Neural crest cell (in vitro differentiated cells): ENCODE measurements at regions not wholly inside any gene's neighbourhood (a gene's known extent, or its start where the extent isn't known, plus 50 kb on each side); places are given as distances from the start of the nearest gene placed in this dataset.

Source experiments
- DNase-seq: peaks from one replicate; pipeline ENCODE4 v3.0.0; 2021; ENCODE audit warnings: low read depth, mixed read lengths, low spot score
- H3K27ac Mint-ChIP-seq: one replicate; pipeline ENCODE4 v1.8.0; 2021; ENCODE audit warnings: mild to moderate bottlenecking, mixed read lengths; ENCODE audit not compliant: unreplicated experiment
- H3K27me3 Mint-ChIP-seq: 2 replicates; pipeline ENCODE4 v1.8.0; 2021; ENCODE audit warnings: low read depth, mild to moderate bottlenecking, mixed read lengths
- H3K36me3 Mint-ChIP-seq: 2 replicates; pipeline ENCODE4 v1.8.0; 2021; ENCODE audit warnings: low read depth, mild to moderate bottlenecking, mixed read lengths
- H3K4me1 Mint-ChIP-seq: 2 replicates; pipeline ENCODE4 v1.8.0; 2021; ENCODE audit warnings: mixed read lengths
- H3K4me3 Mint-ChIP-seq: one replicate; pipeline ENCODE4 v1.8.0; 2021; ENCODE audit warnings: mild to moderate bottlenecking, mixed read lengths
- H3K9me3 Mint-ChIP-seq: 2 replicates; pipeline ENCODE4 v1.8.0; 2021; ENCODE audit warnings: mixed read lengths
- TF ChIP-seq, protein P1 (sequence below): fragments of 200-600 bp; sonication (generic); conservative IDR thresholded peaks from 2 replicates; pipeline ENCODE4 v1.5.0; 2021; ENCODE audit warnings: antibody characterized with exemption, mild to moderate bottlenecking

DNA sequence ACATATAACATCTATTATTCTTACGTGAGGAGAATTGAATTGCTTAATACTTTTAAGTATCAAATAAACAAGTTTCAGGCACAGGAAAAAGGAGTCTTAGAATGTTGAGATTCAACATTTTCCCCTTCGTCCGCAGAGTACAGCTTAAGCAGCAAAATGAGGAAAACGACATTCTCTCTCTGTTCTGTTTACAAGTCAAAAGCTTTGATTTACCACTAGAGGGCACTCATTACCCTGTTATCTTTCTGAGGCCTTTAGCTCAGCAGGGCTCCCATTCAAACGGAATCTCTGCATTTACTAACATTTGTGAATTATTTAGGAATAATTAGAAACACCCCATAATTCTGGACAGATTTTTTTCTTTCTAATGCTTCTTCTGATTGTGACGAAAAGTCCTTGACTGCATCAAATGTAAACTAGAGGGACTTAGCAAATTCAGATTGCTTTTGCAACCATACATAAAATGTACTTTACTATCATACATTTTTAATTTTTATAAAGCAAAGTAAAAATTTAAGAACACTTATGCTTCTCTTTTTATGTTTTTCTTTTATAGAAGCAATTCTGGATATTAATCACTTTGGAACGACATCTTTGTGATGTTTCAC is 75.0 kb downstream of the JRKL start:
- Mint-ChIP-seq H3K4me1 (peaks cover 8% of the 10 kb centered on the region), H3K4me3 (peak overlapping the region; percentile 17), H3K36me3 (no peaks in the 10 kb centered on the region), H3K27ac (no peak overlapping the region), H3K27me3 (peaks cover 4% of the 10 kb centered on the region), H3K9me3 (no peaks in the 10 kb centered on the region)
- DNase-seq: no peak
- TF ChIP-seq, protein P1, sequence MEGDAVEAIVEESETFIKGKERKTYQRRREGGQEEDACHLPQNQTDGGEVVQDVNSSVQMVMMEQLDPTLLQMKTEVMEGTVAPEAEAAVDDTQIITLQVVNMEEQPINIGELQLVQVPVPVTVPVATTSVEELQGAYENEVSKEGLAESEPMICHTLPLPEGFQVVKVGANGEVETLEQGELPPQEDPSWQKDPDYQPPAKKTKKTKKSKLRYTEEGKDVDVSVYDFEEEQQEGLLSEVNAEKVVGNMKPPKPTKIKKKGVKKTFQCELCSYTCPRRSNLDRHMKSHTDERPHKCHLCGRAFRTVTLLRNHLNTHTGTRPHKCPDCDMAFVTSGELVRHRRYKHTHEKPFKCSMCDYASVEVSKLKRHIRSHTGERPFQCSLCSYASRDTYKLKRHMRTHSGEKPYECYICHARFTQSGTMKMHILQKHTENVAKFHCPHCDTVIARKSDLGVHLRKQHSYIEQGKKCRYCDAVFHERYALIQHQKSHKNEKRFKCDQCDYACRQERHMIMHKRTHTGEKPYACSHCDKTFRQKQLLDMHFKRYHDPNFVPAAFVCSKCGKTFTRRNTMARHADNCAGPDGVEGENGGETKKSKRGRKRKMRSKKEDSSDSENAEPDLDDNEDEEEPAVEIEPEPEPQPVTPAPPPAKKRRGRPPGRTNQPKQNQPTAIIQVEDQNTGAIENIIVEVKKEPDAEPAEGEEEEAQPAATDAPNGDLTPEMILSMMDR: peak; percentile 94

DNA sequence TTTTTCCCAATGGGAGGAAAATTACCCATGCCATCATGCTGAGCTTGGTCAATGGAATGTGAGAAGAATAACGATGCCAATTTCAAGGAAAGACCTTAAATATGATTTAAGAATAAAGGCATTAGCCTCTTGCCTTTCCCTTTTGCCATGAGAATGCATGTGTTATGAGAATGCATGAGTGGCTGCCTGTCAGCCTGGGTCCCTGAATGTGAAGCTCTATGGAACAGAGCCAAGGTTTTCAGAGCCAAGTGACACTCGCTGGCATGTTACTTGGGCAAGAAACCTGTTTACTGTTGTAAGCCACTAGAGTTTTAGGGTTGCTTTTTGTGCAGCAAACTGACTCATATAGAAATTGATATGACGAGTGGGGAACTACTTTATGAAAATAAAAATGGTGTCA is 75.7 kb downstream of the JRKL start:
- peaks cover 4% of the 10 kb centered on the region for H3K27me3 Mint-ChIP-seq
- H3K36me3 Mint-ChIP-seq: no peaks in the 10 kb centered on the region
- TF ChIP-seq, protein P1: no peak
- no peak for DNase-seq
- H3K4me3 Mint-ChIP-seq: no peak overlapping the region
- no peaks in the 10 kb centered on the region for H3K9me3 Mint-ChIP-seq
- no peak overlapping the region for H3K27ac Mint-ChIP-seq
- peaks cover 8% of the 10 kb centered on the region for H3K4me1 Mint-ChIP-seq

DNA sequence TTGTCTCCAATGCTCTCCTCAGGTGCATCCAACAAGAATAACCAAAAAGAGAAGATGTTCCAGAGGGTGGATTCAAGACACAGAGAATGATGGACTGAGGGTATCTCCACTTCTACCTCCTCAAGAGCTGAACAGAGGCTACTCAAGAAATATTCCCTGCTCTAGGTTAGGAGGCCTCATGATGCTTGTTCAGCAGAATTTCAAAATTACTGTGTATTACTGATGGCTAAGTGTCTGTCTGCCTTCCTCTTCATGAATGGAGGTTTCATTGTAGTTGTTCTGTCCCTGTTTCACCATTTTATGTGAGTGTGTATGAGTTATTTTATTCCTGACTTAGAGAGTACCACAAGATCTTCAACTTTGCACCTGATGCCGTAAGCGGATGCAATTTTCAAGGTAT is 76.8 kb downstream of the JRKL start:
- Mint-ChIP-seq H3K36me3 (no peaks in the 10 kb centered on the region), H3K27ac (no peak overlapping the region), H3K27me3 (peaks cover 4% of the 10 kb centered on the region), H3K4me3 (no peak overlapping the region), H3K4me1 (peaks cover 8% of the 10 kb centered on the region), H3K9me3 (no peaks in the 10 kb centered on the region)
- DNase-seq: no peak
- TF ChIP-seq, protein P1: no peak

DNA sequence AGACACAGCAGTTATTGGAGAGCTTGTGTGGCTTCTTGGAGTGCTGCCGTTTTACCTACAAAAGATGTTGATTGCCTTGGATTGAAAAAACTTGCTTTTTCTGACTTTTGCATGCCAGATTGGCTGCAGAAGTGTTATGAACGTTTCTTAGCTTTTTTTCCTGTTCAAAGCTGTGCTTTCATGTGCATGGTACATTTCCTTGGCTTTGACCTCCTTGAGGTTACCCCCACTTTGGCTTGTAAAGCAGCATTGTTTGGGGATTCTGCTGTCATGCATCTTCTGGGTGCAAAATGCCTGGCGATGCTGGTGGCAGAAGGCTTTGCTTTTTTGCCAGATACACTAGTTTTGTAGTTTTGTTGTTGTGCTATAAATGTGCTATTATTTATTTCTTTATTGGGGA is 80.0 kb downstream of the JRKL start:
- peaks cover 3% of the 10 kb centered on the region for H3K9me3 Mint-ChIP-seq
- H3K36me3 Mint-ChIP-seq: no peaks in the 10 kb centered on the region
- peaks cover 2% of the 10 kb centered on the region for H3K4me1 Mint-ChIP-seq
- DNase-seq: no peak
- peaks cover under 1% of the 10 kb centered on the region for H3K27me3 Mint-ChIP-seq
- TF ChIP-seq, protein P1: no peak
- H3K27ac Mint-ChIP-seq: no peak overlapping the region
- no peak overlapping the region for H3K4me3 Mint-ChIP-seq

DNA sequence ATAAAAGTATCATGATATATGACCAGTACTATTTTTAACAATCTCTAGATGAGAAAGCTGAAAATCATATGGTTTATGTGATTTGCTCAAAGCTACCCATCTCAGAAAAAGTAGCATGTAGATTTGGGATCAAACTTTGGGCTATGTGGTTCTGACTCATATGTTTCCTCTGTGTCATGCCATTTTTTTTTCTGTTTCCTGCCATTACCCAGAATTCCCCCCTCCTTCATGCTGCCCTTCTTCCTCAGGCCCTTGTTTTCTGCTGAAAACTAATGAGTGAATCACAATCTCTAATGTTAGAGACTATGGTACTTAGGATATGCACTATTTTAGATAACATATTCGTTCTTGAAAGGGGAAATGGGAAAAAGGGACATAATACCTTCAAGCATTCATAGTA is 80.7 kb downstream of the JRKL start:
- no peaks in the 10 kb centered on the region for H3K4me1 Mint-ChIP-seq
- no peak overlapping the region for H3K4me3 Mint-ChIP-seq
- peaks cover 8% of the 10 kb centered on the region for H3K9me3 Mint-ChIP-seq
- peak overlapping the region; percentile 45 for H3K27ac Mint-ChIP-seq
- TF ChIP-seq, protein P1: no peak
- peaks cover 3% of the 10 kb centered on the region for H3K27me3 Mint-ChIP-seq
- no peak for DNase-seq
- no peaks in the 10 kb centered on the region for H3K36me3 Mint-ChIP-seq
